Non-pigmented ciliary epithelial cell (primary cell): ENCODE measurements at regions not wholly inside any gene's neighbourhood (a gene's known extent, or its start where the extent isn't known, plus 50 kb on each side); places are given as distances from the start of the nearest gene placed in this dataset.

Experiments used
- DNase-seq: peaks from one replicate; pipeline ENCODE4 v3.0.0-alpha.2; 2010; ENCODE audit warnings: low read depth

DNA sequence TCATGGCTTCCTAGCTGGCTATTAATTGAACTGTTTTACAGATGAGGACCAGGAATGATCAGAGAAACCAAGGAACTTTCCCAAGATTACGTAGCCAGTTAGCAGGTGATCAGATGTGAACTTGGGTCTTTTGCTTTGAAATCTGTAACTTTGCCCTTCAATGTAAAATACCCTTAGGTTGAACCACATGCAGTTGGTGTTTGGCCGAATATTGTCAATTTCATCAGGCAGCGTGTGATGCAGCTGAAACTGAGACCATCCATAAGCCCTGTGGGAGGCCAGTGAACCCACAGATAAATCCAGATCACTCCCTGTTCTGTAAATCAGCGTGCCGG is 150.8 kb downstream of the ETS2 start:
- DNase-seq = no peak

DNA sequence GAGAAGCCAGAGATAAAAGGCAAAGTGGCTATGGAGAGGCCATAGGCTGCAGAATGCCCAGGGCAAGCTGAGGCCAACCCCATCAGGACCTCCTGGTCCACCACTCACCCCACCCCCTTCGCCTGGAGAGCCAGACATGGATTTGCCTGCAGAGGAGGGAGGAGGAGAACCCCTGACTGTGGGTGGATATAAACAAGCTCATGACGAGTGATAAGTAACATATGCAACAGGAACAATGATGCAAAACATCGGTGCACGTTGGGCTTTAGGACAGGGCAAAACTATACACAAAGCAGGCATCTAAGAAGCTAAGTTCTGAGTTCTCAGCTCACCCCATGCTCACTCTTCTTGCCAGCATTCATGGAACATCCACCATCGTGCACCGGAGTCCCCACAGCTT is 150.3 kb downstream of the ETS2 start:
- no peak for DNase-seq

DNA sequence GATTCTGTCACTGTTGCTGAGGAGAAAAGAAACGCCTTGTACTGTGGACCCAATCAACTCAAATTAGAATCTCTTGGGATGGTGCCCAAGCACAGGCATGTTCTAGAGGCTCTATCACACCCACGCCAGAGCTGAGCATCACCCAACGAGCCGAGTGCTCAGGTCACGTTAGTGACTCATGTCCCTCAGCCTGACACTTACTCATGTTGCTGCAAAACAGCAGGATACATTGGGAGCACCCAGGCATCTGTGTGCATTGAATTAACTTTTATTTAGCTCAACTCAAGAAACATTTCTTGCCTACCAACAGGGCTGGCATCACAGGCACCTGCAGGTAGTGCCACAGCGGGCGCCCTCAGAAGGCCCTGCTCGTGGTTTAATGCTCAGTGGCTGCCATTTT is 149.8 kb downstream of the ETS2 start:
- DNase-seq = no peak

DNA sequence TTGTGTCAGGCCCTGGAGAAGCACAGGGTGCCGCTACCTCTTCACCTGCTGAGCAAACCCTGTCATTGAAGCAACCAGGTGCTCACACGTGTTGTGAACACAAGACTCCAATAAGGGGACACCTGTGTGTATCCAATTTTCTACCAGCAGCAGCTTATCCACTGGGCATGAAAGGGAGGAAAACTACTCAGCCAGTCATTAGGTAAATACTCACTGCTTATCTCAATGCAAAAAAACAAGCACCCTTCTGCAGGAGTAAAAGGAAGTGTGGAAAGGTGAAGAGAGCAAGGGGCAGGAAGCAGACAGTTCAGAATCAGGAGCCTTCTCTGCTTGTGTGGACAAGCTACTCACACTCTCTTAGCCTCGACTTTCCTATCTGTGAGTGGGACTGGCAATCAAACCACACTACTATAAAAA is 148.9 kb downstream of the ETS2 start:
- no peak for DNase-seq

DNA sequence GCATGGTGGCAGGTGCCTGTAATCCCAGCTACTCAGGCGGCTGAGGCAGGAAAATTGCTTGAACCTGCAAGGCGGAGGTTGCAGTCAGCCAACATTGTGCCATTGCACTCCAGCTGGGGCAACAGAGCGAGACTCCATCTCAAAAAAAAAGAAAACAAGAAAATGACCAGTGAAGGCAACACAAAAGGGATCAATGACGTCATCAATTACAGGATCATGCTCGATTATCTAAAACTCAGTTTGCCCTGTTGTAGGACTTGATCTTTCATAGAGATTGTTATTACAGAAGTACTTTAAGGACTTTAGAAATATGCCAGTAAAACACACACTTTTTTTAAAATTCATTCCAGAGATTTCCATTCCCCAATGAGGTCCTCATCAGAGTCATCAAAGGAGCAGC is 147.8 kb downstream of the ETS2 start:
- DNase-seq = no peak

DNA sequence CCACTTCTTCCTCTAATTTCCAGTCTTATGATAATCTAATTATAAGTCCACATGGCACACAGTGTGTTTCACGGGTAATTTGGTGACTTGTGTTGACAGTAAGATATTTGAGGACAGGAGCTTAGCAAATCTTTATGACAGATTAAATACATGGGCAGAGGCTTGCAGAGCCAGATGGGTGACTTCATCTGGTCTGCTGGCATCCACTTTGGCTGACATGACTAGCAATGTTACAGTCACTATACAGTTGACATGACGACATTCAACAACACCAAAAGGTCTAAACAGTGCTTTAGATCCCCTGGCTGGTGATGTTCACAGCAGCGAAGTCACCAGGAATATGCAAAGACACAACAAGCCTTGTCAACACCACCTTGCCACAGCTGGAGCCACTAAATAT is 147.2 kb downstream of the ETS2 start:
- no peak for DNase-seq

DNA sequence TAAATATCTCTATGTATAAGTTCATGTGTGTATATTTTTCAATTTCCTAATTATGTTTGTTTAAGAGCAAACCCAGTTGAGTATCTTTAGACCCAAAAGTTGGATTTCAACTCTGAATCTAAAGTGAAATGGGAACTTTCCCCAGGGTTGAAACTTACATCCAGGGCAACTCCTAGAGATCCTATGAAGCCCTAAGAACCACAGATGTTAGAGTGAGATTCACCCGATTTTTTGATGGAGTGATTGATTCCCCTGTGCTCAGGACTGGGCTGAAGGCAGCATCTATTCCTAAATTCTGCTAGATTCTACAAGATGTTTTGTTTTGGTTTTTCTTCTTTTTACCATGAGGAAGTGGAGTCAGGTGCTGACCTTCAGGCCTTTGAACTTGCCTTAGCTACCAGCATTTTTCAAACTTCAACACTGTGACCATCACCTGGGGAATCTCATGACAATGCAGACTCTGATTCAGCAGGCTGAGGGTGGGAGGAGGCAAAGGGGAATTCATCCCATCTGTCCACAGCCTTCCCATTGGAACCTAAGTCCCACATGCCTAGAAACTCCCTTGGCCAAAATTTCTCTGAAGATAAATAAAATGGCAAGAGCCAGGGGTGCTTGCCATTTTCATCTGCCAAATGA is 145.5 kb downstream of the ETS2 start:
- no peak for DNase-seq

DNA sequence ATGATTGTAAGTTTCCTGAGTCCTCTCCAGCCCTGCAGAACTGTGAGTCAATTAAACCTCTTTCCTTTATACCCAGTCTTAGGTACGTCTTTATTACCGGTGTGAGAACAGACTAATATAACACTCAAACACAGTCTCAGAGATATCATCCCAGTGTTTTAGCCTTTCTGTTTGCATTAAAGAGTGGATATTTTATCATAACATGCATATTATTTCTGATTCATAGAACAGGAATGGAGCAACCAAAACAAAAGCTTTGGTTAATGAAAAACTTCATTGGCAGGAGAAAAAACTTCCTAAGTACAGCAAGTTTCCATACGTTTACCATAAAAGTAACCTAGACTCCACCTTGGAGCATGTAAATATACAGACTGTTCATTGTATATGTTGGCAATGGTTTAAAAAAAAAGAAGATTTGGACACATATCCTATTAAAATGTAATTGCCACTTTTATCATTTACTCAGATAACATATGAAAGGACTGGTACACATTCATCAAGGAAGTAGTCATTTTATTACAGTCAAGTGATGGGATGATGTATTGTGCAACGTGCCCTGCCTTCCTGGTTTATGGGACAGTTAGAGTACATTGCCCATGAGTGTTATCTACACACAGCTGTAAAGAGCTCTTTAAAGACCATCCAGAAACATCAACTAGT is 144.8 kb downstream of the ETS2 start:
- no peak for DNase-seq

DNA sequence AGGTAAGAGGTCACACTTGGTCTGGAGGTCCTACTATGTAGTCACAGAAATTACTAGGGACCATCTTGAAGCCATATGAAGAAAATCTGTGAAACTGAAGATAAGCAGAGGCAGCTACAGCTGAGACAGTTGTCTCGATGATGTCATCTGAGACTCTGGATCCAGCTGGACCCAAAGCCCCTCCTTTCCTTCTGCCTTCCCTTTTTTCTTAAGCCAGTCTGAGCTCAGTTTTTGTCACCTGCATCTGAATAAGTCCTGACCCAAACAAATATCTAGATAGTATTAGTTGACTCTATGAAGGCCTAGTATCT is 143.3 kb downstream of the ETS2 start:
- DNase-seq = no peak

DNA sequence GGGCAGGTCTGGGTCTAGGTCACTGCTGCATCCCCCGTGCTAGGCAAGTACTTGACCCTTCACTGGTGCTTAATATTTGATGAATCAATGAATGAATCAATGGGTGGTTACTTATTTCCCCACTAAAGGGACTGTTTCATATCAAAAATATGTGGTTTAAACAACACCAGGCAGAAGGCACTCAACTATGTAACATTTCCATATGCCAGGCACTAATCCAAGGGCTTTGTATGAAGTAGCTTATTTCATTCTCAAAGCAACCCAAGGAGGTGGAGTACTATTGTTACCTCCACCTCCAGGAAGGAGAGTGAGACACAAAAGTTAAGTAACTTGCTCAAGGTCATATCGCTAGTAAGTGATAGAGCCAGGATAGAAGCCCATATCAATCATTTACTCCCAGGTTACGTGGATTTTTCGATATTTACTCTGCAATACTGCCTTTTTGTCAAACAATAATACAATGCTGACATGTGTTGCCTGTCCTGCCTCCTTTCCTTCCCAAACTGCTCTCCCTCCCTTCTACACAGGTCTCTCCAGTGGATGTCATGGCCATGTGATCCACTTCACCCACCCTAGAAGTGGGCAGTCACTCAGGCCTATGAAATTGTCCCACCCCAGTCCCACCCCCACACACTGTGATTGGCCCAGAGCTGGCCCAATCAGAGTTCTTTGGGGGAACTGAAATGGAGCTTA is 142.8 kb downstream of the ETS2 start:
- no peak for DNase-seq

DNA sequence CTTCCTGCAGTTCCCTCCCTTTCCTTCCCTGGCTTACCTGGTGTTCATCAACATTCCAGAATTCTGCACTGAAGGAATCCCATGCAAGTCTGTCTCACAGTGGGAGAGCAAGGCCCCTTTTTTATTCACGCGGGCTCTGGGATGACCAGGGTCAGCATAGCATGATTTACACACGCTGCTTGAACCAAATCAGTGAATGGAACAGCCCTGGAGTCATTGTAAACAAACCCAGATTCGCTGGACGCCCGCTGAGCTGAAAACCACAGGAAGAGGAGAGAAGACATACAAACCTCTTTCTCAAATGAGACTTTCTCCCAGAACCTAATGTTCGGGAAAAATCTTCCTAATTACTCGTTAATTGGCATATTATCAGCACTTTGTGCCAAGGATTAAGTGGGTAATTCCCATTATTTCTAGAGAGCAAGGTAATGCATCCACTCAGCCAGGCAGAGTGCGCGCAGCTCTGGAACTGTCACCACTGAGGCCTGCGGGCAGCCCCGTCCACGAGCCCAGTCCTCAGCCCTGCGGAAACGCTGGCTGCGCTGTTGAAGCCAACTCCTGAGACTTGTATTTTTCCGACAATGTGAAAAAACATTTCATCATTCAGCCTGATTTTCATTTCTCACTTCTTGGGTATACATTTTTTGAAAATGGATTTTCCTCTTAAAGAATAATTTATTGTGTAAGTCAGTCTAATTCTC is 140.0 kb downstream of the ETS2 start:
- DNase-seq = no peak

DNA sequence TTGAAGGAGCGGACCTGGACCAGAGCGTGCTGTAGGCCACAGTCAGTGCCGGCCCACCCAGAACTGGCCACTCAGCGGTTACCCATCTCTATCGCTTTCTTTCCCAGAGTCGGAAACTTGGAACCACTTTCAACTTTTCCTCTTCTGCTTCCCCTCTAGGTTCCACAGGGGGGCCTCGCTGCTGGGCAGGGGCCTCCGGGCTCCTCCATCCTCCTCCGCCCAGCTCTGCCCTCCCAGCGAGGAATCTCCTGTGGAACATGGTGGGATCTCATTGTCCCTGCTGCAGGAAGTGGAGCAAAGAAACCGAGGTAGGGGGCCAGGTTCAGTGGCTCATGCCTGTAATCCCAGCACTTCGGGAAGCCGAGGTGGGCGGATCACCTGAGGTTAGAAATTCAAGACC is 139.2 kb downstream of the ETS2 start:
- DNase-seq = no peak

DNA sequence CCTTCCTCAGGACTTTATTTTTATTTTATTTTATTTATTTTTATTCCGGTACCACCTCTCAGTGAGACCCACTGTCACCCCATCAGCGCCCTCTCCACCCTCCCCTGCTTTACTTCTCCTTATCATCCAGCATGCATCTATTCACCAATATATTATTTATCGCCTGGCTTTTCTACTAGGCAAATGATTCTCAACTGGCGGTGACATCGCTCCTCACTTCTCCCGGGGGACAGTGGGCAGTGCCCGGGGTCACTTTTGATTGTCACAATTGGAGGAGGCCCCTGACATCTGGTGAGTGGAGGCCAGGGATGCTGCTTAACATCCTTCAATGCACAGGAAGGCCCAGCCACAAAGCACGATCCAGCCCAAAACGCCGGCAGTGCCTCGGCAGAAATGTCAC is 138.7 kb downstream of the ETS2 start:
- no peak for DNase-seq

DNA sequence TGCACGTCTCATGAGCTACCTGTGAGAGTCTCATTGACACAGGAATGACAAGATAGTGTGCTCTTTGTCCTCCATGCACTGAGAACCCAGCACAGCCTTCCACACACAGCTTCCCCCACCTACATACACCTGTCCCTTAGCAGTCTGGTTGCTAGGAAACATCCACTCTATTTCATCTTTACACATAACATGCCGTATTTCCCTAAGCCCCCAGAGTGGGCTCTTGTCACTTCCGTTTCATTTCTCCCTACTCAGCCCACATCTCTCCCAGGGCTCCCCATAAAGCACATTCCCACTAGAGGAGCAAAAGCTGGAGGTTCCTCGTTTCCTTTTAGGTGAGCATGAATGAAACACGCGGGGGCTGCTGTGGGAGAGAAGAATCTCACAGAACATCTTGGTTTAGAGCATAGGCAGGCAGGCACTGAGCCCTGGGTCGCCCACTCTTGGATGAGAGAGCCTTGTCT is 137.1 kb downstream of the ETS2 start:
- DNase-seq = no peak

DNA sequence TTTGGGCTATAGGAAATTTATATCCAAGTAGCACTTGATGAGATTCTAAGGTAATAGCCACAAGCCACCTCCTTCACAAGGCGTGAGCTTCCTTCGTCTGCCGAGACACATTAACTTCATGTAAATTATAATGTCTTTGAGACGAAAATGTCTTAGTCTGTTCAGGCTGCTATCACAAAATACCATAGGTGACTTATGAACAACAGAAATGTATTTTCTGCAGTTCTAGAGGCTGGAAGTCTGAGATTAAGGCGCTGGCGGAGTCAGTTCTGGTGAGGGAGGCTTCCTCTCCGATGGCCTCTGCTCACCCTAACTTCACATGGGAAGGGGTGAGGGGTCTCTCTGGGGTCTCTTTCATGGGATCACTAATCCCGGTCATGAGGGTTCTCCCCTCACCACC is 133.0 kb downstream of the ETS2 start:
- DNase-seq = no peak

DNA sequence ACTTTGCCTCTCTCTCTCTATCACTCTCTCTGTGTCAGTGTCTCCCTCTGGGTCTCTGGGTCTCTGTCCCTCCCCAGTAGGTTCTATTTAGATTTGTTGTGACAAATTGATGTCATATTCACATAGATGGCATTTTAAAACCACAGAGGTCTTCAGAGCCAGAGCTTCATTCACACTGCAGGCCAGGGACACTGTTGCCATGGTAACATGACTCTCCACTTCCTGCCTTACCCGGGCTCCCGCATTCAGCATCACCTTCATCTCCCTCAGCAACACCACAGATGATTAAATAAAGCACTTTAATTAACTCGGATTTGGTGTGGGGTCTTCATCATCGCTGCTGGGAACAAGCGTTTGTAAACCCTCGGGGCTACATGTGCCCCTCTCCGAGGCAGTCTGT is 132.6 kb downstream of the ETS2 start:
- DNase-seq = no peak

DNA sequence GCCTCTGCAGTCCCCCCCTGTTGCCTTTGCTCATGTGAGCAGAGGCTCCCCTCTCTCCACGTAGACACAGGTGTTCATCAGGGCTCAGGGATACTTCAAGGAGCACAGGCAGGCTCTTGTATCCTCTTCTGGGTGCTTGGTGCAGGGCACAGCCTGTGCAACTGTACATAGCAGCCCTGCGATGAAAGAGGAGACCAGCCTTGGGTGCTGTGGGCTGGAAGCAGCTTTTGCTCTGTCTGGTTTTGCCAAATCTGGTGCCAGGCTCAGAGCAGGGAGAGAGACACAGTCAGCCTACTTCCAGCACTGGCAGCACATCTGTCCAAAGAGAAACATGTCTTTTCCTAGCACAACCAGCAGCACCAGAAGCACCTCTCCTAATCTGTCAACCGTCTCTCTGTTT is 132.1 kb downstream of the ETS2 start:
- DNase-seq = no peak

DNA sequence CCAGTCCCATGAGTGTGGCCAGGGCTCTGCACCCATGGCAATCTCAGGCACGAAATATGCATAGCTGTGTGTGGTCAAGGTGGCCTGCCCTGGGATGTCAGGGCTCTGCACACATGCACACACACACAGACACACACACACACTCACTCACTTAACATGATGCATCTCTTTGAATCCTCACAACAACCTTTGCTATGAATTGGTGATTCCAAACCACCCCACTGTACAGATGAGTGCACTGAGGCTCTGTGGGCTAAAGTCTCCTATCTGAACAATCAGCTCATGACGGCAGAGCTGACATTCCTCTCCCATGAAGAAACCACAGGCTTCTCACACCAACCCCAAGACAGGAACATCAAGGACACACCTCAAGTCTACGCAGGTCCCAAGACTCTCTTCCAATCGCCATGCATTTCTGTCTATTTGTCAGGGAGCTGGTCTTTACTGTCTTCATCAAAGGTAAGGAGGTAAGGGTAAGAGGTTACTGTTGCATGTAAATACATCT is 131.6 kb downstream of the ETS2 start:
- no peak for DNase-seq

DNA sequence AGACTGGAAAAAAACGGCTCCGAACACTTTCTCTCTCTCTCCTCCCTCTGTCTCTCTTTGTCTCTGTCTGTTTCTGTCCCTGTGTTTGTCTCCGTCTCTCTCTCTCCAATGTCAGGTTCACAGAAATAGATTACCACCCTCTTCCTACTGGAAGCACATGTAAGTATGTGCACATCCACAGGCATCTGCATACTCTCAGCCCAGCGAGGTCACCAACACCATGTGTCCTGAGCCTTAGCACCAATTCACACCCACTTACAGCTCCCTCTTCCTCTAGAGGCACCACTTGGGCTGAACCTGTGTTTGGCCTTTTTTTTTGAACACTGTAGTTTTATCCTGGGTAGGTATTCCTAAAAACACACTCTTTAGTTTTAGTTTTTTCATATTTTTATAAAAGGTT is 130.5 kb downstream of the ETS2 start:
- no peak for DNase-seq

DNA sequence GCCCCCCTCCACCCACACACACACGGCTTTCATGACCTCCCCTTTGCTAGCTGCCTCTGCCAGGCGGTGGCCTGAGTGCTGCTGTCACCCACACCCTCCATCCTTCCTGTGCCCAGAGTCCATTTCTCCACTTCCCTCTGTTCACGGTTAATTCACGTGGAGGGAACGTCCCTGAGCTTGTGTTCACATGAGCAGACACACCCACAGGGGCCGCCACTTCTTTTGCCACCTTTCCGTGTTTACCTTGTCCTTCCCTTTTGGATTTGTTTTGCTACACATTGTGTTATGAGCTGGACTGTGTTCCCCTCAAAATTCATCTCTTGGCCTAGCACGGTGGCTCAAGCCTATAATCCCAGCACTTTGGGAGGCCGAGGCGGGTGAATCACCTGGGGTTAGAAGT is 128.0 kb downstream of the ETS2 start:
- no peak for DNase-seq

DNA sequence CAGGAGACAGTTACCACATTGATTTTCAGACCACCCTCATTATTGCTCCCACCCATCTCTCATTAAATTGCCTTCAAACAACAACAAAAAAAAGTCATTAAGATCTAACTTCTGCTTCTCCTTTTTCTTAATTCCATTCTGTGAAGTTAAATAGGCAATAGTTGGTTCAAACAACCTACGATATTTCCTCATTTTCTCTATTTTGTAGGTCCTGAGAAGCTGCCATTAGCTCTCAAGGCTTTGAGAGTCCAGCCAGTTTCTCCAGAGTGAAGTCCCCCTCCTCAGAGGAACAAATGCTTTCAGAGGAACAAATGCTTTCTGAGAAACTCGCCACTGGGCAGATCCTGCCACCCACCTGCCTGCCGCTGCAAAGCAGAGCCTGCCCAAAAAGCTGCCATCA is 125.6 kb downstream of the ETS2 start:
- no peak for DNase-seq

DNA sequence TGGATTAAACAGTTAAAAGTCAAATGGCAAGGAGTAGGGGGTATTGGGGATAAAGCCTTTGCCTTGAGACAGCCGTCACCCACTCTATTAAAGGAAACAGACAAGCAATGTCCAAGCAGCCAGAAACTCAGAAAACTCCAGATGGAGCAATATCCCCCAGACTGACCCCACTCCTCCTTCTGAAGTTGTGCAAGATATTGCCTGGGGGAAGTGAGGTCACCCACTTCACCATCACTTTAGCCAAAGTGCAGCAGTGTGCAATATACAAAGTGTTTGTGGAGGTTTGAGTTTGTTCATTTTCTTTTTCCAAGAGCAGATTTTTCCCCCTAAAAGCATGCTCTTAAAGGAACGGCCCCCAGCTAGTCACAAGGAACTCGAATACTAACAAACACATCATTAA is 125.1 kb downstream of the ETS2 start:
- no peak for DNase-seq

DNA sequence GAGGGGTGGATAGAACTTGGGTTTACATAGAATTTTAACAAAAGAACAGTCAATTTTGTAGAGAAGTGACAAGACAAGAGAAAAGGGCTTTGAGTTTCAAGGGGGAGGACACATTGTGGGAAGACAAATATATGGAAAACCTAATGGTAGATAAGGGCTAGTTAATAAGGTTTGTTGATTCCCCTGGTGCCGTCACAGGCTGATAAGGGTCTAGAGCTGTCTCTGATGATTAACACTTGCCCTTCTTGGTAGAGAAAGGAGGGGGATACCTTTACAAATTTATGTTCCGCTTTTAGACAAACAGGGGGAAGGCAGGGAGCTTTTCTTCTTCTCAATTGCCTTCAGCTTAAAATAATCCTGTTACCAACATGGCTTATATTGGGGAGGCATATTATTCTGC is 124.3 kb downstream of the ETS2 start:
- DNase-seq = no peak
